ENCODE measurements at regions not wholly inside any gene's neighbourhood (a gene's known extent, or its start where the extent isn't known, plus 50 kb on each side); places are given as distances from the start of the nearest gene placed in this dataset.
"Not testable (repeated sequence)": the region's sequence is repeated elsewhere in the genome, so short reads cannot be mapped to it uniquely, and the experiment has no call there.

- no peak for TF ChIP-seq CTCF (IDR thresholded peaks at IDR 0.05; ENCODE audit: insufficient read depth, low read length, poor library complexity, severe bottlenecking)
- H3K27me3 ChIP-seq (replicated peaks; ENCODE audit: control insufficient read depth, insufficient read depth, low read length), result no peaks in the 10 kb centered on the region
- no peak for DNase-seq (ENCODE audit: extremely low read depth, insufficient read length)
- H3K4me3 ChIP-seq (replicated peaks; ENCODE audit: low read depth, low read length), result no peak overlapping the region
- H3K36me3 ChIP-seq (ENCODE audit: control insufficient read depth, insufficient read depth, low read length), result no peaks in the 10 kb centered on the region
Observed at GRCh38 chr12:88897723-88898122, 317.5 kb upstream of the KITLG start.

GRCh38 chr12:88896958-88897357, 316.7 kb upstream of the KITLG start:
- Histone ChIP-seq H3K36me3 (ENCODE audit: control insufficient read depth, insufficient read depth, low read length) (no peaks in the 10 kb centered on the region), H3K4me3 (replicated peaks; ENCODE audit: low read depth, low read length) (no peak overlapping the region), H3K27me3 (replicated peaks; ENCODE audit: control insufficient read depth, insufficient read depth, low read length) (no peaks in the 10 kb centered on the region)
- DNase-seq (ENCODE audit: extremely low read depth, insufficient read length), result no peak
- TF ChIP-seq CTCF (IDR thresholded peaks at IDR 0.05; ENCODE audit: insufficient read depth, low read length, poor library complexity, severe bottlenecking), result no peak

- H3K4me3 ChIP-seq (replicated peaks; ENCODE audit: low read depth, low read length), result no peak overlapping the region
- H3K36me3 ChIP-seq (ENCODE audit: control insufficient read depth, insufficient read depth, low read length), result no peaks in the 10 kb centered on the region
- TF ChIP-seq CTCF (IDR thresholded peaks at IDR 0.05; ENCODE audit: insufficient read depth, low read length, poor library complexity, severe bottlenecking), result no peak
- no peaks in the 10 kb centered on the region for H3K27me3 ChIP-seq (replicated peaks; ENCODE audit: control insufficient read depth, insufficient read depth, low read length)
- no peak for DNase-seq (ENCODE audit: extremely low read depth, insufficient read length)
Observed at GRCh38 chr12:88895634-88896033, 315.4 kb upstream of the KITLG start.

GRCh38 chr12:88893801-88894200, 313.5 kb upstream of the KITLG start:
- no peaks in the 10 kb centered on the region for H3K27me3 ChIP-seq (replicated peaks; ENCODE audit: control insufficient read depth, insufficient read depth, low read length)
- no peak overlapping the region for H3K4me3 ChIP-seq (replicated peaks; ENCODE audit: low read depth, low read length)
- H3K36me3 ChIP-seq (ENCODE audit: control insufficient read depth, insufficient read depth, low read length), result no peaks in the 10 kb centered on the region
- DNase-seq (ENCODE audit: extremely low read depth, insufficient read length), result no peak
- TF ChIP-seq CTCF (IDR thresholded peaks at IDR 0.05; ENCODE audit: insufficient read depth, low read length, poor library complexity, severe bottlenecking), result no peak

GRCh38 chr12:88891434-88891833, 311.2 kb upstream of the KITLG start:
- H3K4me3 ChIP-seq (replicated peaks; ENCODE audit: low read depth, low read length); DNase-seq (ENCODE audit: extremely low read depth, insufficient read length): not testable (repeated sequence)

GRCh38 chr12:88889326-88890110, 309.2 kb upstream of the KITLG start:
- no peaks in the 10 kb centered on the region for H3K27me3 ChIP-seq (replicated peaks; ENCODE audit: control insufficient read depth, insufficient read depth, low read length)
- no peak overlapping the region for H3K4me3 ChIP-seq (replicated peaks; ENCODE audit: low read depth, low read length)
- DNase-seq (ENCODE audit: extremely low read depth, insufficient read length), result no peak
- no peaks in the 10 kb centered on the region for H3K36me3 ChIP-seq (ENCODE audit: control insufficient read depth, insufficient read depth, low read length)
- no peak for TF ChIP-seq CTCF (IDR thresholded peaks at IDR 0.05; ENCODE audit: insufficient read depth, low read length, poor library complexity, severe bottlenecking)

More at GRCh38 chr12:88891434-88891833, 311.2 kb upstream of the KITLG start:
- not testable (repeated sequence) for H3K36me3 ChIP-seq (ENCODE audit: control insufficient read depth, insufficient read depth, low read length); H3K27me3 ChIP-seq (replicated peaks; ENCODE audit: control insufficient read depth, insufficient read depth, low read length)

Measured in GM06990 (cell line).